Head of caudate nucleus (tissue), 42 donors: ENCODE measurements at regions not wholly inside any gene's neighbourhood (a gene's known extent, or its start where the extent isn't known, plus 50 kb on each side); places are given as distances from the start of the nearest gene placed in this dataset.

Experiments used
- DNase-seq, 42 donors: peaks; one replicate each; pipeline versions ENCODE4 v3.0.0 to v3.0.0-alpha.2; 2020 to 2021; ENCODE audit warnings: mixed read lengths in 7 of 42
- intact Hi-C: fragments of 100-400 bp; cut with DNase I; formaldehyde crosslinking; loops from one replicate; pipeline ENCODE4 v1.15.0; 2022

DNA sequence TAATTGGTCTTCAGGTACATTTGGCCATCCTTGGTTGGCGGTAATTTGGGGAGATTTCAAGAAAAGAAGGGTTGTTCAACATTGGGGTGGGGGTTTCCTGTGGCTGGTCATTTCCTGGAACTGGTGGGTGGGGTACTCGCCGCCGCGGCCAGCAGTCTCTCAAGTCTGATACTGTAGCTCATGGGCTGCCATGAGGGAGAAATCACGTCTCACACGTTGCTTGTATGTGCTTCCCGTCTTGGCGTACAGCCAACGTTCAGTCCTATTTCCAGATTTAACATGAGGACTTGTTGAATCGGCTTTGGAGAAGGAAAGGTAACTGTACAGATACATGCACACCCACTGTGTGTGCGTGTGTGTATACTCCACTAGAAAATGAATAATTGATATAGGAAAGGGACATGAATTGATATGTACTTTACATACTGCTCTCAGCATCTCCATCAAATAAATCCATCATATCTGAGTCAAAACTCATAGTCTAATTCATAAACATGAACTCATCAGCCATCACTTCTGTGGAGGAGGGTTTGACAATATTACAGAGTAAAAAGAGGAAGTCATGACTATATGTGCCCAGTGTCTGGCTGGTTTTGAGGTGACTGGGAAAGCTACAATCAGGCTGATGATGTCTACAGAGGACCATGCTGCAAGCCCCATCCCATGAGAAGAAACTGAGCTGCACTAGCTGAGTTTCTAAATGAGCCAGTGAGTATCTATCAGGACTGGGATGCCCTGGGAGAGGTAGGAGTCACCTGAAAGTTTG lies 418.1 kb downstream of the TSHZ3 start:
- no peak for DNase-seq
- intact Hi-C loops, result no loop called here

DNA sequence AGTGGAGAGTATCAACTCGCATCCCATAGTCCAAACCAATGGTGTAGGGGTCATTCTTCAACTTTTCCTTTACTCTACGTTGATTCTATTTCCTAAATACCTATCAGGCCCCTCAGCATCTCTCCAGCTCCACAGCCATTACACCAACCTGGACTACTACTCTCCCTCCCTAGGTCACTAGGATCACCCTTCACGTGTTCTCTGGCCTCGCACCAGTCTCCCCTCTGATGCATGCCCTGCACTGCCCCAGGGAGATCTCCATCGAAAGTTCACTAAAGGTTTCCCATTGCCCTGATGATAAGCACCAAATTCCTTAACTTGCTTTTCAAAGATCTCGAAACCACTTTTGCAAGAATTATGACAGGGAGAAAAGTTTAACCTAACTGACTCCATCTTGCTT lies 421.5 kb downstream of the TSHZ3 start:
- DNase-seq, result no peak
- intact Hi-C loops, result no loop called here

DNA sequence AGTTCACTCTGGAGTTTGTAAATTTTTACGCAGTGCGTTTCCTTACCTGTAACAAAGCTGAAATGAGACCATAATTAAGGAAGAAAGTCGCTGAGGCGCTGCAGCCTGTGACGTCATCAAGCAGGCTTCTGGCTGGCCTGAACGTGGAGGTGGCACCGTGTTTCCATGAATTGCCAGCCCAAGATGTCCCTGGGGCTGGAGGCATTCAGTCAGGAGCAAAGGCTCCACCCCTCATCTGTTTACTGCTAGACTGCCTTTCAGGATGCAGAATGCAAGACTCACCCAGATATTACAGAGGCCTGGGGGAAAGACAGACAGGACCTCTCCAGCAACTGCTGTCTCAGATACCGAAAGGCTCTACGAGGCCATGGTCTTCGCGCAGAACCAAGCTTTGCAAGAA lies 424.6 kb downstream of the TSHZ3 start:
- intact Hi-C loops, result no loop called here
- no peak for DNase-seq

DNA sequence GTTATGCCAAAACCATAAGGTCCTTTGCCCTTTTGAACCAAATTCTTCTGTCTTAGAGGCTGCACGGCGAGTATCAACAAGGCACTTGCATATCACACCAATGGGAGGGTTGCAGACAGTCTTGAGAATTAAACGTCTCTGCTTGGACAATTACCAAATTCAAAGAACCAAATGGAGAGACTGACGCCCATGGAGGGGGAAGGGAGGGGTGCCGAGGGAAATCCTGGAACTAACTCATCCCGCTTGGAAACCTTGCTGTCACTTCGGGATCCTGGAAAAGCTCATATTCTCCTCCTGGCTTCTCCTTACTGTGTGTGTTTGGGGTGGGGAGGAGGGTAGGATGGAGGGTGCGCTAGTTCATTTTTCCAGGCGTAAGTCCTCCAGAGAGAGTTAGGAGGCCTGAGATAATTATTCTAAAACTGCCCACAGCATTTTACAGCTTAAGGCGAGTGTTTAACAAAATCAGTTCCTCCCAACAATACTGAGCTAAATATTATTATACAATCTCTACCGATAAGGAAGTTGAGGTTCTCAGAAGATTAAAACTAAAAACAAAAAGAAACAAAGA lies 425.1 kb downstream of the TSHZ3 start:
- DNase-seq, result no peak

DNA sequence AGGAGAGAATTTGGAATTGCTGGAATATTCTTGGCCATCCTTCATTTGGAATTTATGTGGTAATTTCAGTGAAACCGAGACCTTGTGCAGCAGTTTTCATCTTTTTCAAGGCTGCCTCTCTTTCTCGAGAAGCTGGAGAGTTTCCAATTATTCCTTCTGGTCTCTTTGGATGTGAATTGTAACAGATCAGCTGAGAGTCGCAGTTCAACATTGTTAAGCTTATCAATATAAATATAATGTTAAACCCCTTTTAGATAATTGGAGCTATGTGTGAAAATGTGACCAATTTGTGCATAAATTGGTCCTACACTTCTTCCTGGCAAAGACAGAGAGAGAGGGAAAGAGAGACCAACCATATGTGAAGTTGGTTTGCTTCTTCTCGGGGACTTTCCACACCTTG lies 425.6 kb downstream of the TSHZ3 start:
- intact Hi-C loops, result no loop called here
- DNase-seq, result peak in 1 of 42 donors; percentile 4

More for the DNA sequence above, 425.1 kb downstream of the TSHZ3 start:
- intact Hi-C loops, result no loop called here

DNA sequence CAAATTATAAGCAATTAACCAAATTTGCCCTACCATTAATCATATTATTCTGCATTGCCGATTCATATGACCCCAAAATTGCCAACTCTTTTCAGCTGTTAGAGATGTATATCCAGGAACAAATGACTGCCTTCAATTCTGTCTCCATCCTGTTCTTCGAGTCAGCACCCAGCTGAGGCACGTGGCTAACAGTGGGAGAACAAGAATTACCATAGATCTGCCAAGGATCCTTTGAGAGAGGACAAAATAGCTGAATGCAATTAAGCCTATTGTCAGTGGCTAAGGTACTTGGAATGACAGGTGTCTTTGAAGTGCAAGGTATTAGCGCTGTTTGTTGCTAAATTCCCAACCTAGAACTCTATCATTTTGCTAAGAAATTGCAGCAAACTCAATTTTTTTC lies 426.1 kb downstream of the TSHZ3 start:
- DNase-seq, result no peak
- intact Hi-C loops, result no loop called here

DNA sequence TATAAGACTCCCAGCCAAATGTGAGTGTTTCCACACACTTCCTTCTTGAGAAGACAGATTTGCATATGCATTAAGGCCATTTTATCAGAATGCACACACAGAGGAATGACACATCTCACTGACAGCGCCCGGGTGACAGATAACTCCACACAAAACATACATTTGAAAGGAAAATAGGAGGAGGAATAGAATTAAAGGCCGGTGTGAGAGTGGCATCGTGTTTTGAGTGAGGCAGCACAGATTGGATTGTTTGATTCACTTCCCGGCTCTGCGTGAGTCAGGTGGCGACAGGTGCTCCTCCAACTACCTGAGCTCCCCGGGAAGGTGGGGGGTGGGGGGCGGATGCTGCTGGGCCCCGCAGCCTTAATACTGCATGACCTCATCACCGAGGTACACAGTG lies 429.0 kb downstream of the TSHZ3 start:
- DNase-seq, result peak in 33 of 42 donors; percentile 1 to 69 (median 24)
- intact Hi-C loops, result no loop called here

DNA sequence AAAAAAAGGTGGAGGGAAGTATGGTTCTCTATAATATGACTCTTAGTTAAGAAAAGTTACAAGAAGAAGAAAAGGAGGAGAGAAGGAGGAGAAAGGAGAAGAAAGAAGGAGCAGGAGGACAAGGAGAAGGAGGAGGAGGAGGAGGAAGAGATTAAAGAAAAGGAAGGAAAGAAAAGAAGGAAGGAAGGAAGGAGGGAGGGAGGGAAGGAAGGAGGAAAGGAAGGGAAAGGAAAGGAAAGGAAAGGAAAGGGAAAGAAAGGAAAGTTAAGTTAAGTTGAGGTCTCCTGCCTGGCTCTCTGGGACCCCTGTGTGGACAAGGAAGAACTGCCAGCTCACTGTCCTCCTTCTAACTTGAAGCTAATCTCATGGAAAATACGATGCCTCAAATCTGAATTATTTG lies 429.5 kb downstream of the TSHZ3 start:
- intact Hi-C loops, result no loop called here
- DNase-seq, result no peak

DNA sequence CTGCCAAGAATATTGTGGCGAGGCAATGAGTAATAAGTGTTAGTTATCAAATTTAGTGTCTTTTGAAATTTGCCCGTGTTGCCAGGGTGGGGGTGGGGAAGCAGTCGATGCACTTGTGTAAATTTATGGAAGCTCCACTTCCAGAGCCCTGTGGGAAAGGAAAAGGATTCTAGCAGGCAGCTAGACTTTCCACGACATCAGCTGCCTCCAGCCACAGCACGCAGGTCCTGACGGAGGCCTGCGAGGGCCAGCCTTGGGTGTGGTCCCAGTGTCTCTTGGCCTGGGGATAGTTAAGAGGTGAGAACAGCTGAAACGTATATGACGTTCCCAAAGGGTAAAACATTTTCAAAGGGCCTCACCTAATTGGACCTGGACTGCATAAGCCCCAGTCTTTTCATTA lies 433.0 kb downstream of the TSHZ3 start:
- intact Hi-C loops, result no loop called here
- no peak for DNase-seq

DNA sequence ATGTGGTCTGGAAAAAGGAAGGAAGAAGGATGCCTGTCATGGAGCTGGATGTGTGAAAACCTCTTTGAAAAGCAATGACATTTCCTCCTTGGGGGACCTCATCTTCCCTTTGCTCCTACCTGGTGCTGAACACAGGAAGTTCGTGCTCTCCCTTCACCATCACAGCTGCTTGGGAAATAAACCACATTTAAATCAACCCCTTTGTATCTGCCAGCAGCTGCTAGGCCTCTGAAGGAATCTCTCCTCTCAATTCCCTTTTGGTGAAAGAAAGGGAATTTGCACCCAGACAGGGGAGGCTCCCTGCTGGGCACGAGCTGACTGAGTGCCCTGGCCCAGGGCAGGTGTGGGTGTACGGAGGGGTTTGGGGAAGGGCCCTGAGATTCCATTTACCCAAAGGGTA lies 437.7 kb downstream of the TSHZ3 start:
- DNase-seq, result no peak
- intact Hi-C loops, result no loop called here

DNA sequence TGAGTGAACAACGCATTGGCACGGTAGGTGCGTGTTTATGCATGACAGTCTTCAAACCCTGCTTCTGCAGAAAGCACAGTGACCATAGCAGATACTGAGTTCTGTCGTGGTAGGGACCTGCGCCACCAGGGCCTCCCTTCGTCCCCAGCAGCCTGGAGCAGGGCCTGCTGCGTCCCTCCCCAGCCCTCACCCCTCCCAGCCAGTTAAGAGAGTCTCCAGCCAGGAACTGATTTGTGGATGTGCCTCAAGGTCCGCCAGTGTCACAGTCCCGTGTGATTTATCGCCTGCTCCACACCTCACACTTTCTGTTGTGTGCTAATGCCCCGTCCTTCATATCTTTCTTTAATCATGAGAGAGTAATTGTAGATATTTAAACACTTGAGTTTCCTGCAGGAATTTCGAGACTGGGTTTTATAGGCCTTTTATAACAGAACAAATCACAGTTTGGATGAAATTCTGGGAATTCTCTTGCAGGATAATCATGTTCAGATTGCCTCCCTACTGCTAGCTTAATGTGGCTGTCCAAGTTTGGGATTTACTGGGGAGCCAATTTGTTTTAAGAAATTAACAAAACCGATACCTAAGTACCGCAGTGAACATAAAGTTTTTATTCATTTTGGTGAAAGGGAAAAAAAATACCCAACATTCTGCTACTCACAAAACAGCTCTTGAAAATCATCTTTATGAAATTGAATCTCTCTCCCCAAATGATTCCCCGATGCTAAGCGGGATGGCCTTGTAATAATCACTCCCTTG lies 438.6 kb downstream of the TSHZ3 start:
- no peak for DNase-seq

DNA sequence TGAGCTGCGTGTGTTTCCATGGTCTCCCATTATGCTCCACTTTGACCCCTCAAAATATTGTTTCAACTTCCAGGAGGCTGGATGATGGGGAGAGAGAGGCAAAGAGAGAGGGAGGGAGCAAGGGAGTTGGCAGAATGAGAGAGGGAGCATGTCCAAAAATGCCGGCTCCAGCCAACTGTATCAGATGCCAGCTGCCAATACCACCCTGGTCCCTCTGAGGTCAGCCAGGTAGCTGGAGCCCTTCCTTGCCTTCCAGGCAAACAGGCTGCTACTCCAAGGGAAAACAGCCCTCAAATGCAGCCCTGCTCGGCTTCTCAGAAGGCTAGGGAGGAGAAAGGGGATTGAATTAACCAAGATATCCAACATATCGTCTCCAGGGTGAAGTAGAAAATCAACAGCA lies 440.0 kb downstream of the TSHZ3 start:
- intact Hi-C loops, result no loop called here
- DNase-seq, result no peak

More for the DNA sequence above, 438.6 kb downstream of the TSHZ3 start:
- intact Hi-C loops, result no loop called here

DNA sequence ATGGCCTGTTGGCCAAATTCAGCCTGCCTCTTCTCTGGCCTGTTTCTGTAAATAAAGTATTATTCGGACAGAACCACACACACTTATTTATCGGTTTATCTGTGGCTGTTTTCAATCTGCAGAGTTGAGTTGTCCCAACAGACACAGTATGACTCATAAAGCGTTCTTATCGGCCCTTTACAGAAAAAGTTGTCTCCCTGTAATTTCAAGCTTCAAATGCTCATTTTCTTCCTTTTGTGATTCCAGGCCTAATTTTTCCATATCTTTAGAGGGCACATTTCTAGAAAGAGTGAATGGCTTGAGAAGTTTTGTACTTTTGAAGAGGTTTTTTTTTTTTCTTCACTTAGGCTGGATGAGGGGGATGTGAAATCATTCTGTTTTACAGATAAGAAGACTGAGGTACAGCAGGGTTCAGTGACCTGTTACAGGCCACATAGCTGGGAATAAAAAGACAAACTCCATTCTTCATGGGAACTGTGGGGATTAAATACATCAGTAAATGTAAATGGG lies 440.9 kb downstream of the TSHZ3 start:
- intact Hi-C loops, result no loop called here
- no peak for DNase-seq

DNA sequence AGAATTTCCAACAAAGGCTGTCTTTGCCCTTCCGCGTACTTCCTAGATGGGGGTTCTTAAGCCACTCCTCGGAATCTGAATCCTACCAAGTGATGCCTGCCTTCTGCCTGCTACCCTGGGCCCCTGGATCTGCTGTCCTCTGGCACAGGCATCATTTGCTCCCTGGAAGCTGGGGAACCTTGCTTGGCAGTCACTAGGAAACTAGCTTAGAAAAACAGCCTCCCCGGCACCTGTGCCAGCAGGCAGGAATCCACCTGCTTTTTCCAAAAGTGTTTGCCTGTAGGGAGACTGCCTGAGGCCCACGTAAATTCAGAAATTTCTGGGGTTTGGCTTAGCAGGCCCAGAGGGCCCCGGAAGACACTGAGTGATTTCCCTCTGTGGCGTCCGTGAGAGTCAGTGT lies 442.4 kb downstream of the TSHZ3 start:
- no peak for DNase-seq
- intact Hi-C loops, result no loop called here

DNA sequence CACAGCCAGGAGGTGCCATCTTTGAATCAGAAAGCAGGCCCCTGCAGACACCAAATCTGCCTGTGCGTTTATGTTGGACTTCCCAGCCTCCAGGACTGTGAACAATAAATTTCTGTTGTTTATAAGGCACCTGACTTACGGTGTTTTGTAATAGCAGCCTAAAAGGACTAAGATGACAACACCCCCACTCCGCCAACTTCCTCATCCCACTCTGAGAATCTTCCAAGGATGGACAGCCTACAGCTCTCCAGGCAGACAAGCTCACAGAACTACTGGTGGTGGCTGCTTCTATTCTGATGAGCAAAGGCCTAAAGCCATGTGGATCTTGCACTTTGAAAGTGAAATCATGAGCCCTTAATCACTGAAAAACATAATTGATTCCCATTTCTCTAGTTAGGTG lies 449.2 kb downstream of the TSHZ3 start:
- intact Hi-C loops, result no loop called here
- DNase-seq, result no peak

DNA sequence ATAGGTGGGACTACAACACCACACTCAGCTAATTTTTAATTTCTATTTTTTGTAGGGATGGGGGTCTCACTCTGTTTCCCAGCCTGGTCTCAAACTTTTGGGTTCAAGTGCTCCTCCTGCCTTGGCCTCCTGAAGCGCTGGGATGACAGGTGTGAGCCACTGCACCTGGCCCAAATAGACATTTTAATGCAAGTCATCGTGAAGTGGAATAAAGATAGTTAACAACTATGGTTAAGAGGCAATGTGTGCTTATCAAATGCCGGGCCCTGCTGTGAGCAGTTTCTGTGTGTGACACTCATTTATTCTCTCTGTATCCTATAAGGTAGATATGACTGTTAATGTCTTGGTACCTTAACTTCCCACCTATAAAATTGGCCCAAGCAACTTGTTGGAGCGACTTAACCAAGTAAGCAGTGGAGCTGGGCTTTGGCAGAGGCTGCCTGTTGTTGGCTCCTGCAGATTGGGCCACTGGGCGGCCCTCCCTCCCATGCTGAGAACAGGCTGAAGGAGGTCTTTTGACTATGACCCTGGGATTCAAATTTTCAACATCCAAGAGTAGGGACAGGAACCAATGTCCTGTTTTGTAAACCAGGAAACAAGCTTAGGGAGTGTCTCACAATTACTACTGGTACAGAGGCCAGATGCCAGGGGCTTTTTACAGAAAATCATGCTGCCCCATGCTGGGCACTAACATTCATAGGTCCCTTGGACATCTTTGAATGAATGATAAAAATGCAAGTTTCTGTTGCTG lies 450.7 kb downstream of the TSHZ3 start:
- intact Hi-C loops, result no loop called here
- no peak for DNase-seq

DNA sequence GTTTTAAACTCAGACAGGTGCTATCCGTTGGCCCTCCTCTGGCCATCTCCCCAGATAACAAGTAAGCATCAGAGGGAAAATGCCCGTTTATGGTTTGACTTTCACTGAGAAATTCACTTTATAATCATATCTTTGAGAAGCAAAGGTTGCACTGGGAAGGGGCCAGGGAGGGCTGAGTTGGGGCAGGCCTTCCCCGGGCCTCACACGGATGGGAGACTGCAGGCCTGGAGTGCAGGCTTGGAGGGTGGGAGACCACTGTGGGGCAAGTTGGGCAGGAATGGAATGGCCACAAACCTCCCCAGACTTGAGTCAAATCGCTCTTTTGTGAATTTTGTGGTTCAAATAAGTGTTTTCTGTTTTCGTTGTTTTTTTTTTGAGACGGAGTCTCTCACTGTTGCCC lies 451.7 kb downstream of the TSHZ3 start:
- intact Hi-C loops, result no loop called here
- no peak for DNase-seq

DNA sequence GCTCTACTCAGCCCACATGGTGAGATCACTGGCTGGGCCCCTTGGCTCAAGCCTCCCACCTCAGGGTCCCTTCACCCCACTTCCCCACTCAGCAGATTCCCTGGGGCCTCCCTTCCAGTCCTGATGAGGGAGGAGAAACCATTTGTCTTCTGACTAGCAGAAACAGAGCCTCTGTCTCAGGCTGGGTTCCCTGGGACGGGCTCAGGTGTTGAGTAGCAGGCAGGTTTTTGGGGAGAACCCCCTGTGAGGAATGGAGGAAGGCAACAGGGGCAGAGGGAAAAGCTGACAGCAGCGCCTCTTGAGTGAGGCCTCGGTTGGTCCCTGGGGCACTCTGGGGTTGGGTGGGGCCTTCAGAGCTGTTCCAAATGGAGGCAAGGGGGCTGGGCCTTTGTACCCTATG lies 452.2 kb downstream of the TSHZ3 start:
- intact Hi-C loops, result no loop called here
- no peak for DNase-seq

DNA sequence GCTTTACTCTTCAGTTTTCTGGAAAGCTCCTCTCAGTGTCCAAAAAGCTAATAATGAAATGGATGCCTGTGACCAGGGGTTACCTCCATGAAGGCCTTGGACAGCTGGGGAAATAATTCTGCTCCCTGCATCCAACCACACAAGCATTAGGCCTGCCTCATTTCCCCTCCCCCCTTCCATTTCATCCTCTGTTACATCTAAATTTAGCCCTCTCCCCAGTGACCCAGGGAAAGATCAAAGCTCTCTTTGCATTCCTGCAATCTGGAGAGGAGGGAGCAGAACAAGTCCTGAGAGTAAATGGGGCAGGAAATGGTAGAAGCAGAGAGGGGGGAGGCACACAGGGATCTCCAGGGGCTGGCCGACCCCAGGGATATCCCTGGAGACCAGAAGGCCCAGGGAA lies 452.7 kb downstream of the TSHZ3 start:
- intact Hi-C loops, result no loop called here
- no peak for DNase-seq

DNA sequence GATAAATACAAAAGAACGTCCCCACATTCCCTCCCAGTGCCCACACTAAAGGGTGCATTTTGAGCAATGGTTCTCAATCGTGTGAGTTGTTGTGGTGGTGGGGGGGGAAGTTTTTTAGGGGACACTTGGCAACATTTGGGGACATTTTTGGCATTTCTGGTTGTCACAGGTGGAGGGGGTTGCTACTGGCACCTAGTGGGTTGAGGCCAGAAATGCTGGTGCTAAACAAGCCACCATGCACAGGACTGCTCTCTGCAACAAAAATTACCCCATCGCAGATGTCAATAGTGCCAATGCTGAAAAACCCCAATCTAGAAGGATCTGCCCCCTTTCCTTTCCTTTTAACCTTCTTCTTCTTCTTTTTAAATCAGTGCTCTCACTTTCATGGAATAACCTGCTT lies 453.3 kb downstream of the TSHZ3 start:
- intact Hi-C loops, result no loop called here
- no peak for DNase-seq
